ENCODE measurements at regions not wholly inside any gene's neighbourhood (a gene's known extent, or its start where the extent isn't known, plus 50 kb on each side); places are given as distances from the start of the nearest gene placed in this dataset.

DNA sequence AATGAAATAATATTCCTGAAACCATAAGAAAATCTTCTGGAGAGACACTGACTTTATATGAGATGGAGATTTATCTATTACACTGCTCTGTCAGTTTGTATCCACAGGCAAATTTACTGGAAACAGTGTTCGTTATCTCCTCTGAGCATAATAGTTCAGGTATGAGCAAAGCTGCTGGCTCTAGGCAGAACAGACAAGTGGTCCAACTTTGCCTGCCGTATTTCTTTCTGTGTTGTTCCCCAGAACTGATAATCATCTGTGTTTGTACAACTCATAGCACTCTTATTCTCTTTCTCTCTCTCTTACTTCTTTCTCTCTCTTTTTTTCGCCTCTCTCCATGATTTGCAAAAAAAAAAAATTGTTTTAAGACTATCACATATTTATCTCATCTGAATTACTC lies 623.8 kb upstream of the CHORDC1 start:
- Histone ChIP-seq H3K9me3 (ENCODE audit: control insufficient read depth, insufficient read depth, low read depth, low read length) (no peaks in the 10 kb centered on the region), H3K4me1 (ENCODE audit: control insufficient read depth, insufficient read depth, low read length) (no peaks in the 10 kb centered on the region), H3K36me3 (ENCODE audit: control insufficient read depth in 2 of 2, insufficient read depth in 1 of 2, low read length in 2 of 2) (no peaks in the 10 kb centered on the region), H3K27ac (ENCODE audit: extremely low read depth, low read depth, low read length) (no peak overlapping the region), H3K4me3 (ENCODE audit: low read depth, low read length) (no peak overlapping the region)
- ChIA-PET CTCF (no interaction called here), POLR2A (no interaction called here)
- no peak for TF ChIP-seq ZNF544 (tag by site-specific recombination; IDR thresholded peaks at IDR 0.05)
- TF ChIP-seq, protein P1, sequence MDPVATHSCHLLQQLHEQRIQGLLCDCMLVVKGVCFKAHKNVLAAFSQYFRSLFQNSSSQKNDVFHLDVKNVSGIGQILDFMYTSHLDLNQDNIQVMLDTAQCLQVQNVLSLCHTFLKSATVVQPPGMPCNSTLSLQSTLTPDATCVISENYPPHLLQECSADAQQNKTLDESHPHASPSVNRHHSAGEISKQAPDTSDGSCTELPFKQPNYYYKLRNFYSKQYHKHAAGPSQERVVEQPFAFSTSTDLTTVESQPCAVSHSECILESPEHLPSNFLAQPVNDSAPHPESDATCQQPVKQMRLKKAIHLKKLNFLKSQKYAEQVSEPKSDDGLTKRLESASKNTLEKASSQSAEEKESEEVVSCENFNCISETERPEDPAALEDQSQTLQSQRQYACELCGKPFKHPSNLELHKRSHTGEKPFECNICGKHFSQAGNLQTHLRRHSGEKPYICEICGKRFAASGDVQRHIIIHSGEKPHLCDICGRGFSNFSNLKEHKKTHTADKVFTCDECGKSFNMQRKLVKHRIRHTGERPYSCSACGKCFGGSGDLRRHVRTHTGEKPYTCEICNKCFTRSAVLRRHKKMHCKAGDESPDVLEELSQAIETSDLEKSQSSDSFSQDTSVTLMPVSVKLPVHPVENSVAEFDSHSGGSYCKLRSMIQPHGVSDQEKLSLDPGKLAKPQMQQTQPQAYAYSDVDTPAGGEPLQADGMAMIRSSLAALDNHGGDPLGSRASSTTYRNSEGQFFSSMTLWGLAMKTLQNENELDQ (tag by site-specific recombination; IDR thresholded peaks at IDR 0.05; ENCODE audit: low read depth), result no peak
- no peak for TF ChIP-seq HIC1 (tag by site-specific recombination; IDR thresholded peaks at IDR 0.05)
- TF ChIP-seq, protein P2, sequence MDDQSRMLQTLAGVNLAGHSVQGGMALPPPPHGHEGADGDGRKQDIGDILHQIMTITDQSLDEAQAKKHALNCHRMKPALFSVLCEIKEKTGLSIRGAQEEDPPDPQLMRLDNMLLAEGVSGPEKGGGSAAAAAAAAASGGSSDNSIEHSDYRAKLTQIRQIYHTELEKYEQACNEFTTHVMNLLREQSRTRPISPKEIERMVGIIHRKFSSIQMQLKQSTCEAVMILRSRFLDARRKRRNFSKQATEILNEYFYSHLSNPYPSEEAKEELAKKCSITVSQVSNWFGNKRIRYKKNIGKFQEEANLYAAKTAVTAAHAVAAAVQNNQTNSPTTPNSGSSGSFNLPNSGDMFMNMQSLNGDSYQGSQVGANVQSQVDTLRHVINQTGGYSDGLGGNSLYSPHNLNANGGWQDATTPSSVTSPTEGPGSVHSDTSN (CRISPR knock-in tag; IDR thresholded peaks at IDR 0.05), result no peak
- TF ChIP-seq, protein P3, sequence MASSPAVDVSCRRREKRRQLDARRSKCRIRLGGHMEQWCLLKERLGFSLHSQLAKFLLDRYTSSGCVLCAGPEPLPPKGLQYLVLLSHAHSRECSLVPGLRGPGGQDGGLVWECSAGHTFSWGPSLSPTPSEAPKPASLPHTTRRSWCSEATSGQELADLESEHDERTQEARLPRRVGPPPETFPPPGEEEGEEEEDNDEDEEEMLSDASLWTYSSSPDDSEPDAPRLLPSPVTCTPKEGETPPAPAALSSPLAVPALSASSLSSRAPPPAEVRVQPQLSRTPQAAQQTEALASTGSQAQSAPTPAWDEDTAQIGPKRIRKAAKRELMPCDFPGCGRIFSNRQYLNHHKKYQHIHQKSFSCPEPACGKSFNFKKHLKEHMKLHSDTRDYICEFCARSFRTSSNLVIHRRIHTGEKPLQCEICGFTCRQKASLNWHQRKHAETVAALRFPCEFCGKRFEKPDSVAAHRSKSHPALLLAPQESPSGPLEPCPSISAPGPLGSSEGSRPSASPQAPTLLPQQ (tag by site-specific recombination; IDR thresholded peaks at IDR 0.05), result no peak
- TF ChIP-seq, protein P4, sequence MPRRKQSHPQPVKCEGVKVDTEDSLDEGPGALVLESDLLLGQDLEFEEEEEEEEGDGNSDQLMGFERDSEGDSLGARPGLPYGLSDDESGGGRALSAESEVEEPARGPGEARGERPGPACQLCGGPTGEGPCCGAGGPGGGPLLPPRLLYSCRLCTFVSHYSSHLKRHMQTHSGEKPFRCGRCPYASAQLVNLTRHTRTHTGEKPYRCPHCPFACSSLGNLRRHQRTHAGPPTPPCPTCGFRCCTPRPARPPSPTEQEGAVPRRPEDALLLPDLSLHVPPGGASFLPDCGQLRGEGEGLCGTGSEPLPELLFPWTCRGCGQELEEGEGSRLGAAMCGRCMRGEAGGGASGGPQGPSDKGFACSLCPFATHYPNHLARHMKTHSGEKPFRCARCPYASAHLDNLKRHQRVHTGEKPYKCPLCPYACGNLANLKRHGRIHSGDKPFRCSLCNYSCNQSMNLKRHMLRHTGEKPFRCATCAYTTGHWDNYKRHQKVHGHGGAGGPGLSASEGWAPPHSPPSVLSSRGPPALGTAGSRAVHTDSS (tag by site-specific recombination; IDR thresholded peaks at IDR 0.05), result no peak
- no peak for TF ChIP-seq ZNF248 (tag by site-specific recombination; IDR thresholded peaks at IDR 0.05)
- TF ChIP-seq ZNF280D (tag by site-specific recombination; IDR thresholded peaks at IDR 0.05), result no peak

DNA sequence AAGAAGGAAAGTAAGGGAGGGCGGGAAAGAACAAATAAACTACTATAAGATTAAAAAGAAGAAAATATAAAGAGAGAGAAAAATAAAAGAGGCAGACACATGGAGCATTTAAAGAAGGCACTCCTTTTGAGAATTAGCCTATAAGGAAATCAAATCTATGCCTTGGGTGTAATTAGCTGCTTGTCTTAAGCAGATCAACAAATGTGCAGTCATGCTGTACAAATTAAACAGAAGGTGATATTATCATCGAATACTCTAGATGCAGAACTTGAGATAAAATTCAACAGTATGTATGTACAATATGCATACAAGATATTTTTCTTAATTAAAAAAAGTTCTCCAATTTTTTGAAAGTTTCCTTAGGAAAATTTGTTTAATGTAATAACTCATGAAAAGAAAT lies 623.0 kb upstream of the CHORDC1 start:
- CTCF ChIA-PET, result no interaction called here
- Histone ChIP-seq H3K36me3 (ENCODE audit: control insufficient read depth in 2 of 2, insufficient read depth in 1 of 2, low read length in 2 of 2) (no peaks in the 10 kb centered on the region), H3K4me3 (ENCODE audit: low read depth, low read length) (no peak overlapping the region), H3K9me3 (ENCODE audit: control insufficient read depth, insufficient read depth, low read depth, low read length) (no peaks in the 10 kb centered on the region), H3K4me1 (ENCODE audit: control insufficient read depth, insufficient read depth, low read length) (no peaks in the 10 kb centered on the region), H3K27ac (ENCODE audit: extremely low read depth, low read depth, low read length) (no peak overlapping the region)
- POLR2A ChIA-PET, result no interaction called here
- no peak for TF ChIP-seq ZNF561 (tag by site-specific recombination; IDR thresholded peaks at IDR 0.05; ENCODE audit: borderline replicate concordance)
- no peak for TF ChIP-seq REPIN1 (tag by site-specific recombination; IDR thresholded peaks at IDR 0.05; ENCODE audit: low read depth)
- TF ChIP-seq GLI4 (tag by site-specific recombination; IDR thresholded peaks at IDR 0.05), result no peak
- no peak for TF ChIP-seq ZNF510 (tag by site-specific recombination; IDR thresholded peaks at IDR 0.05; ENCODE audit: insufficient replicate concordance)
- TF ChIP-seq ZNF585B (tag by site-specific recombination; IDR thresholded peaks at IDR 0.05), result no peak
- no peak for TF ChIP-seq ZNF174 (tag by site-specific recombination; IDR thresholded peaks at IDR 0.05)
- TF ChIP-seq ZEB2 (tag by site-specific recombination; IDR thresholded peaks at IDR 0.05), result no peak
- TF ChIP-seq, protein P3 (tag by site-specific recombination; IDR thresholded peaks at IDR 0.05), result no peak
- TF ChIP-seq ZNF544 (tag by site-specific recombination; IDR thresholded peaks at IDR 0.05), result no peak
- no peak for TF ChIP-seq ZNF155 (tag by site-specific recombination; IDR thresholded peaks at IDR 0.05)
- no peak for TF ChIP-seq ZNF514 (tag by site-specific recombination; IDR thresholded peaks at IDR 0.05)
- no peak for TF ChIP-seq GLIS1 (tag by site-specific recombination; IDR thresholded peaks at IDR 0.05)
- TF ChIP-seq YY2 (tag by site-specific recombination; IDR thresholded peaks at IDR 0.05), result no peak
- no peak for TF ChIP-seq ZNF266 (tag by site-specific recombination; IDR thresholded peaks at IDR 0.05; ENCODE audit: low read depth)
- no peak for TF ChIP-seq ZNF473 (tag by site-specific recombination; IDR thresholded peaks at IDR 0.05)
- TF ChIP-seq ZNF792 (tag by site-specific recombination; IDR thresholded peaks at IDR 0.05), result no peak
